ENCODE measurements at regions not wholly inside any gene's neighbourhood (a gene's known extent, or its start where the extent isn't known, plus 50 kb on each side); places are given as distances from the start of the nearest gene placed in this dataset.

DNA sequence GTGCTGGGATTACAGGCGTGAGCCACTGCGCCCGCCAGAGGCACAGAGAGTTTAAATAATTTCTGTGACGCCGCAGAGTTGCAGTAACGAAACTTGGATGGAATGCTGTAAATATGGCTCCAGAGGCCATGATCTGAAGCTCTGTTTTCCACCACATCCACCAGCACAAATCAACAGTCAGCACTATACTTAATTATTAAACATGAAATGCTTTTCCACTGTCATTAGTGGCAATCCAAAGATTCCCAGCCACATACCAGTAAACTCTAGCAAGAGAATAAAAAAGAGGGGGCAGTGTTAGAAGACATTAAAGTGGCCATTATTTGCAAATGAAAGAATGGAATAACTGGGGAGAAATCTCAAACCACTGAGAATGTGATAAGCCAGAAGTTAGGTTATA lies 242.5 kb downstream of the DIRAS2 start:
- Histone ChIP-seq H3F3A (ENCODE audit: insufficient read depth) (no peaks in the 10 kb centered on the region), H4K20me1 (ENCODE audit: low read depth, low read length) (no peaks in the 10 kb centered on the region), H3K9me3 (ENCODE audit: insufficient read depth, low read length) (no peaks in the 10 kb centered on the region), H3K4me2 (ENCODE audit: low read depth, low read length, poor library complexity, severe bottlenecking) (no peak overlapping the region), H3K79me2 (ENCODE audit: insufficient read depth, low read length) (no peaks in the 10 kb centered on the region), H3K9me2 (replicated peaks; ENCODE audit: insufficient read depth, low read length) (no peaks in the 10 kb centered on the region), H3K36me3 (ENCODE audit: low read length) (no peaks in the 10 kb centered on the region), H3K27ac (ENCODE audit: low read depth, low read length) (no peak overlapping the region), H2AFZ (ENCODE audit: low read depth, low read length, severe bottlenecking) (no peak overlapping the region), H3K9ac (ENCODE audit: low read length) (no peak overlapping the region), H3K27me3 (ENCODE audit: low read length) (no peaks in the 10 kb centered on the region), H3K4me3 (ENCODE audit: insufficient read depth, low read length, poor library complexity, severe bottlenecking) (no peak overlapping the region)
- TF ChIP-seq EZH2phosphoT487 (conservative IDR thresholded peaks at IDR 0.05; ENCODE audit: low read length) = no peak
- TF ChIP-seq, protein P1, sequence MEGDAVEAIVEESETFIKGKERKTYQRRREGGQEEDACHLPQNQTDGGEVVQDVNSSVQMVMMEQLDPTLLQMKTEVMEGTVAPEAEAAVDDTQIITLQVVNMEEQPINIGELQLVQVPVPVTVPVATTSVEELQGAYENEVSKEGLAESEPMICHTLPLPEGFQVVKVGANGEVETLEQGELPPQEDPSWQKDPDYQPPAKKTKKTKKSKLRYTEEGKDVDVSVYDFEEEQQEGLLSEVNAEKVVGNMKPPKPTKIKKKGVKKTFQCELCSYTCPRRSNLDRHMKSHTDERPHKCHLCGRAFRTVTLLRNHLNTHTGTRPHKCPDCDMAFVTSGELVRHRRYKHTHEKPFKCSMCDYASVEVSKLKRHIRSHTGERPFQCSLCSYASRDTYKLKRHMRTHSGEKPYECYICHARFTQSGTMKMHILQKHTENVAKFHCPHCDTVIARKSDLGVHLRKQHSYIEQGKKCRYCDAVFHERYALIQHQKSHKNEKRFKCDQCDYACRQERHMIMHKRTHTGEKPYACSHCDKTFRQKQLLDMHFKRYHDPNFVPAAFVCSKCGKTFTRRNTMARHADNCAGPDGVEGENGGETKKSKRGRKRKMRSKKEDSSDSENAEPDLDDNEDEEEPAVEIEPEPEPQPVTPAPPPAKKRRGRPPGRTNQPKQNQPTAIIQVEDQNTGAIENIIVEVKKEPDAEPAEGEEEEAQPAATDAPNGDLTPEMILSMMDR (IDR thresholded peaks at IDR 0.05; ENCODE audit: insufficient read depth, low read length, poor library complexity, severe bottlenecking) = no peak

DNA sequence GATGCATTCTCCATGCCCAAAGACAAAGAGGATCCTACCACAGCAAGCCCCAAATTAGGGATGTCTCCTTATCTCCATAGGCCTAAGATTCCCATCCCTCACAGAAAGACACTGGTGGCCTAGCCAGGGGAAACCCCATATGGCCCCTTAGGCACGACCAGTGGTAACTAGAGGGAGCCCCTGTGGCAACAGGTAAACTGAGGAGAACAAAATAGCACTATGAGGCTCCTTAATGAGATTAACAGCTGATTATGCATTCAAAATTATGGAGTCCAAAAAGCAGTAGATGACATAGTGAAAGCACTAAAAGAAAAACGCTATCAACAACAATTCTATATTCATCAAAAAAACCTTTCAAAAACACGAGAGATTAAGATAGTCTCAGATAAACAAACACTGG lies 234.0 kb downstream of the DIRAS2 start:
- H3F3A ChIP-seq (ENCODE audit: insufficient read depth) = no peaks in the 10 kb centered on the region
- no peak overlapping the region for H3K27ac ChIP-seq (ENCODE audit: low read depth, low read length)
- no peak overlapping the region for H3K9ac ChIP-seq (ENCODE audit: low read length)
- no peaks in the 10 kb centered on the region for H3K79me2 ChIP-seq (ENCODE audit: insufficient read depth, low read length)
- H3K9me3 ChIP-seq (ENCODE audit: insufficient read depth, low read length) = no peaks in the 10 kb centered on the region
- H2AFZ ChIP-seq (ENCODE audit: low read depth, low read length, severe bottlenecking) = no peak overlapping the region
- no peaks in the 10 kb centered on the region for H3K27me3 ChIP-seq (ENCODE audit: low read length)
- H3K9me2 ChIP-seq (replicated peaks; ENCODE audit: insufficient read depth, low read length) = no peaks in the 10 kb centered on the region
- H3K36me3 ChIP-seq (ENCODE audit: low read length) = no peaks in the 10 kb centered on the region
- H3K4me2 ChIP-seq (ENCODE audit: low read depth, low read length, poor library complexity, severe bottlenecking) = no peak overlapping the region
- H3K4me3 ChIP-seq (ENCODE audit: insufficient read depth, low read length, poor library complexity, severe bottlenecking) = no peak overlapping the region
- TF ChIP-seq, protein P1 (IDR thresholded peaks at IDR 0.05; ENCODE audit: insufficient read depth, low read length, poor library complexity, severe bottlenecking) = no peak
- H4K20me1 ChIP-seq (ENCODE audit: low read depth, low read length) = no peaks in the 10 kb centered on the region

DNA sequence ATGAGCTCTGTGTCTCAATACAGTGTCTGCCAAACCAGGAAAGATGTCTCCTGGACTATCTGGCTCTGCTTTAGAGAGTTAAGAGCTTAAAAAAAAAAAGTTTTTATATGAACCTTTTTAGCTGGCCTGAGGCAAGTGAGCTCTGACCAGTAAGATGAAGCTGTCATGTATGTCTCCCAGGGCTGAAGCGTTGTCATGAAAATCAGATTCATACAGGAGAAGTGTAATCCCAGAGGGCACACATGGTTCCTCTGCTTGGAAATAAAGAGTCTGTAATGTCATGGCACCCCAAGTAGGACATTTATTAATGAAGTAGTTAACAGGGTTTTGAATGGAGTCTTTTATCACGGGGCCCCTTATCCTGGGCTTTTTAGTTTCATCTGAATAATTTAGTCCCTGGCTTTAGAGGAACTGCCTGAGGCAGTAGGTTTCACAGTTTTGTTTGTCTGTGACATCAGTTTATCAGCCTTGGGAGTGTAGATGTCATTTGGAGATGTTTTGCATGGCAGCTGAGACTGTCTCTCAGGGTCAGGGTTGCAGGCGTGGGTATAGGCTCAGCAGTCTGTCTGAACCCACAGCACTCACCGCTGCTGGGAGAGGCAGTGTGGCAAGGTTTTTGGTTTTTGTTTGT lies 223.3 kb downstream of the DIRAS2 start:
- H3K4me3 ChIP-seq (ENCODE audit: insufficient read depth, low read length, poor library complexity, severe bottlenecking) = no peak overlapping the region
- no peak overlapping the region for H2AFZ ChIP-seq (ENCODE audit: low read depth, low read length, severe bottlenecking)
- H3K36me3 ChIP-seq (ENCODE audit: low read length) = no peaks in the 10 kb centered on the region
- no peak overlapping the region for H3K27ac ChIP-seq (ENCODE audit: low read depth, low read length)
- no peak overlapping the region for H3K9ac ChIP-seq (ENCODE audit: low read length)
- no peaks in the 10 kb centered on the region for H3K9me2 ChIP-seq (replicated peaks; ENCODE audit: insufficient read depth, low read length)
- no peaks in the 10 kb centered on the region for H3K79me2 ChIP-seq (ENCODE audit: insufficient read depth, low read length)
- H3F3A ChIP-seq (ENCODE audit: insufficient read depth) = no peaks in the 10 kb centered on the region
- no peaks in the 10 kb centered on the region for H3K9me3 ChIP-seq (ENCODE audit: insufficient read depth, low read length)
- no peaks in the 10 kb centered on the region for H4K20me1 ChIP-seq (ENCODE audit: low read depth, low read length)
- H3K27me3 ChIP-seq (ENCODE audit: low read length) = no peaks in the 10 kb centered on the region
- TF ChIP-seq EZH2phosphoT487 (conservative IDR thresholded peaks at IDR 0.05; ENCODE audit: low read length) = no peak
- TF ChIP-seq, protein P1 (IDR thresholded peaks at IDR 0.05; ENCODE audit: insufficient read depth, low read length, poor library complexity, severe bottlenecking) = no peak
- no peak overlapping the region for H3K4me2 ChIP-seq (ENCODE audit: low read depth, low read length, poor library complexity, severe bottlenecking)

Data from SU-DHL-6 (cell line).